ENCODE measurements at regions not wholly inside any gene's neighbourhood (a gene's known extent, or its start where the extent isn't known, plus 50 kb on each side); places are given as distances from the start of the nearest gene placed in this dataset.

DNA sequence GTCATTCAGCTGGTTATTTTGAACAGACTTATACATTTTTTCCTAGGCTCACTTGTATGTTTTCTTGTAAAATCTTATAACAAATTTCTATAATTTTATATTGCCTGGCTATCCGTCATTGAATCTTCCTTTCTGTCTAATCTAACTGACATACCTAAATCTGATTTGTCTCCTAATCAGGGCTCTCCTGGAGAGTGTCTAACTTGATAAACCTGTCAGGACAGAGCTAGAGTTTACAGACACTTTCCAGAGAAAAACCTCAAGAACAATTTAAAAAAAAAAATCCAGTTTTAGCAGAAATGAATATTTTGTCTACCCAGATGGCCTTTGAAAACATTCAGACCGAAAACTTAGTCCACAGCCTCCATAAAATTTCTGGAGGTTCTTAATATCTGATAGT lies 1305.8 kb downstream of the ROBO1 start:
- TF ChIP-seq, protein P1, sequence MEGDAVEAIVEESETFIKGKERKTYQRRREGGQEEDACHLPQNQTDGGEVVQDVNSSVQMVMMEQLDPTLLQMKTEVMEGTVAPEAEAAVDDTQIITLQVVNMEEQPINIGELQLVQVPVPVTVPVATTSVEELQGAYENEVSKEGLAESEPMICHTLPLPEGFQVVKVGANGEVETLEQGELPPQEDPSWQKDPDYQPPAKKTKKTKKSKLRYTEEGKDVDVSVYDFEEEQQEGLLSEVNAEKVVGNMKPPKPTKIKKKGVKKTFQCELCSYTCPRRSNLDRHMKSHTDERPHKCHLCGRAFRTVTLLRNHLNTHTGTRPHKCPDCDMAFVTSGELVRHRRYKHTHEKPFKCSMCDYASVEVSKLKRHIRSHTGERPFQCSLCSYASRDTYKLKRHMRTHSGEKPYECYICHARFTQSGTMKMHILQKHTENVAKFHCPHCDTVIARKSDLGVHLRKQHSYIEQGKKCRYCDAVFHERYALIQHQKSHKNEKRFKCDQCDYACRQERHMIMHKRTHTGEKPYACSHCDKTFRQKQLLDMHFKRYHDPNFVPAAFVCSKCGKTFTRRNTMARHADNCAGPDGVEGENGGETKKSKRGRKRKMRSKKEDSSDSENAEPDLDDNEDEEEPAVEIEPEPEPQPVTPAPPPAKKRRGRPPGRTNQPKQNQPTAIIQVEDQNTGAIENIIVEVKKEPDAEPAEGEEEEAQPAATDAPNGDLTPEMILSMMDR (IDR thresholded peaks at IDR 0.05) = no peak
- no peak for TF ChIP-seq POLR2A (IDR thresholded peaks at IDR 0.05)

Measured in esophagus squamous epithelium (tissue), 4 donors.